HG02571 (cell line): ENCODE measurements at regions not wholly inside any gene's neighbourhood (a gene's known extent, or its start where the extent isn't known, plus 50 kb on each side); places are given as distances from the start of the nearest gene placed in this dataset.

ENCODE experiments used
- ATAC-seq: cut with Tn5 transposase; IDR thresholded peaks from one replicate; pipeline ENCODE4 v1.9.1; 2021; ENCODE audit warnings: mild to moderate bottlenecking, moderate library complexity; ENCODE audit not compliant: unreplicated experiment

GRCh38 chr4:134024251-134024650, 177.3 kb downstream of the PABPC4L start:
- ATAC-seq: no peak

- no peak for ATAC-seq
Measured at GRCh38 chr4:134019657-134020056, 181.9 kb downstream of the PABPC4L start.

GRCh38 chr4:134018846-134019245, 182.7 kb downstream of the PABPC4L start:
- no peak for ATAC-seq

GRCh38 chr4:134001057-134001456, 200.5 kb downstream of the PABPC4L start:
- no peak for ATAC-seq

DNA sequence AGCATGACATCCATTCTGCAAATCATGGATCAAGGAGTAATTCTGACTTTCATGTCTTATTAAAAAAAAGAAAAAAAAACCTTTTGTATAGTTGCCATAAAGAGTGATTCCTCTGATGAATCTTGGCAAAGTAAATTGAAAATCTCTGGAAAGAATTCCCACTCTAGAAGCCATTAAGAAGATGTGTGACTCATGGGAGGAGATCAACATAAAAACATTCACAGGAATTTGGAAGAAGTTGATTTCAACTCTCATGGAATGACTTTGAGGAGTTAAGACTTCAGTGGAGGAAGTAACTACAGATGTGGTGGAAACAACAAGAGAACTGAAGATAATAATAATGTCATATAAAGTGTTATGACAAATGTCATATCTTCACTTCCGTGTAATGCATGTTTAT, 204.2 kb downstream of the PABPC4L start:
- no peak for ATAC-seq

- ATAC-seq: no peak
Measured at GRCh38 chr4:133996431-133997121, 205.0 kb downstream of the PABPC4L start.

DNA sequence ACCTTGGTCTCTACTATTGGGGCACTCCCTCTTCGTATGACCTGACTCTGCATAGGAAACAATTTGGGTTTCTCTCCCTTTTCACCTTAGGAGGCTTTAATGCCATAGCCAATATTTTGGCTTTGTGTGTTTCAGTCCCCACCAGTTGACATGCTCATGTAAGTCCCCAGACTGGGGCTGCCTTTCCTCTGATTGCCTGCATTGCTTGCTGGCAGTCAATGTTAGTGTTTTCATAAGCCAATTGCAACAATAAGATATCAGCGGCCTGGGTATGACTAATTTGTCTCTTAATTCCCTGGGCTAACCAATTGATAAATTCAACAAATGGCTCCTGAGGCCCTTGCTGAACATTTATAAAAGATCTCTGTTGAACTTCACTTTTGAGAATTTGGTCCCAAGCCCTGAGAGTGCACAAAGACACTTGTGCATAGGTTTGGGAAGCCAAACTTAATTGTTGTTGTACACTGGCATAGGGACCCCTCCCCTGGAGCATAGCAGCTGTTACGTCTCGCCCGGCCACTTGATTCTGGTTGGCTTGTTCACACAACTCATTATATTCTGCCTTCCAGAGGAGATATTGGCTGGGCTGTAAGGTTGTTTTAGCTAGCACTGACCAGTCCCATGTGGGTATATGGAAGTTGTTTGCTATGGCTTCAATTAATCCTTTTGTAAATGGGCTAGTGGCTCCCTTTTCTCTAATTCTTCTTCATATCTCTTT, 206.2 kb downstream of the PABPC4L start:
- ATAC-seq: no peak

DNA sequence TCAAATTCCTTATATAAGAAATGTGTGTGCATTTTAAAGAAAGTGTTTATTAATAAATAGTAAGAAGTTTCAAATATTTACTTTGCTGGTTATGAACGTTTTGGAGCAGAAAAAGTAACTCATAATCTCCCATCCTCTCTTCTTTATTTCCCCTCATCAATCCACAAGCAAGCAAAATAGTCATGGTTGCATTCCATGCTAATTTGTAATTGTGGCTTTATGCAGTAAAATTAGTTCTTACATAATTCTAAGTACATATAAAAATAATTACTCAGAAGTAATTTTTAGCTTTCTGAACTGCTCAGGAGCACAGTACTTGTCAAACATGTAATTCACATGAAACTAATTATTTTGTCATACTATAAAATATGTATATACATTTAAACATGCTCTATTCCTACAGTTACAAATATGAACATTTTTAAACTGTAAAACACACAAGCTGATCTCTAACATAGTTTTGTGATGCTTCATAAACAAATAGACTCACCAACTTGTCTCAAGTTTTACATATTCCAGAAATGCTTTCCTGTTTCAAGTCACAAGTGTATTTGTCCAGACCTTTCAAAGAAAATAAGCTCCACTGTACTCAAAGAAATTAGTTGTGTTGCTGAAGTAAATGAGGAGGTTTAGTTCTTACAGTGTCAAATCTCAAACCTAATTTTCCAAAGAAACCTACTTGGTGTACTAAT, 218.9 kb downstream of the PABPC4L start:
- ATAC-seq: no peak

GRCh38 chr4:133981327-133981726, 220.3 kb downstream of the PABPC4L start:
- ATAC-seq: no peak

DNA sequence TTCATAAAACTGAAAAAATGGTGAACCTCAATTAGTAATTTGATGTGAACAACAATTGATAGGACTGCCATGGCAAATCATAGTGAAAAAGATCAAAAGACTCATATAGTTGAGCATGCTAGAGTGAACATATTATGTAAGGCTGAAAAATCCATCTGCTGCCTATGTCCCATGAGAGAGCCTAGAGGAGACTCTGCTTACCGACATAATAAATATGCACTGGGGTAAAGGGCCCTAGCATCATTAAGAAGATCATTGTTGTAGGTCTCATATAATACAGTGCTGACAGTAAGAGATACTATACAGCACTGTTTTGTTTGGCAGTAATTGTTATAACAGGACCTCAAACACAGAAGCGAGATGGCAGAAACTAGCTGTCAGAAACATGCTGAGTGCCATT, 229.0 kb downstream of the PABPC4L start:
- no peak for ATAC-seq

- no peak for ATAC-seq
Measured at GRCh38 chr4:133969202-133969848, 232.3 kb downstream of the PABPC4L start.

GRCh38 chr4:133968174-133968573, 233.4 kb downstream of the PABPC4L start:
- no peak for ATAC-seq

- no peak for ATAC-seq
Measured at GRCh38 chr4:133960975-133961374, 240.6 kb downstream of the PABPC4L start.

- no peak for ATAC-seq
Measured at GRCh38 chr4:133943081-133943480, 258.5 kb downstream of the PABPC4L start.

DNA sequence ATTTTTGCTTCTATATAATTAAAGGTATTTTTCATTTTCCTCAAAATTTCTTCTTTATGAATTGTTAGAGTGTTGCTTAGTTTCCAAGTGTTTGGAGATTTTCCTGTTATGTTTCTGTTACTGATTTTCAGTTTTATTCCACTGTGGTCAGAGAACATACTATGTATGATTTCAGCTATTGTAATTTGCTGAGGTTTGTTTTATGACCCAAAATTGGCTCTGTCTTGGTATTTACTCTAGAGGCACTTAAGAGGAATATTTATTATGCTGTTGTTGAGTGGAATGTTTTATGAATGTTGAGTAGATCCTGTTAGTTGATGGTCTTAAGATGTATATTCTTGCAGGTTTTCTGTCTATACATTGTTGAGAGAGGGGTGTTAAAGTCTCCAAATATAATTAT, 263.5 kb downstream of the PABPC4L start:
- ATAC-seq: no peak

- ATAC-seq: no peak
Measured at GRCh38 chr4:133929531-133930239, 271.9 kb downstream of the PABPC4L start.

DNA sequence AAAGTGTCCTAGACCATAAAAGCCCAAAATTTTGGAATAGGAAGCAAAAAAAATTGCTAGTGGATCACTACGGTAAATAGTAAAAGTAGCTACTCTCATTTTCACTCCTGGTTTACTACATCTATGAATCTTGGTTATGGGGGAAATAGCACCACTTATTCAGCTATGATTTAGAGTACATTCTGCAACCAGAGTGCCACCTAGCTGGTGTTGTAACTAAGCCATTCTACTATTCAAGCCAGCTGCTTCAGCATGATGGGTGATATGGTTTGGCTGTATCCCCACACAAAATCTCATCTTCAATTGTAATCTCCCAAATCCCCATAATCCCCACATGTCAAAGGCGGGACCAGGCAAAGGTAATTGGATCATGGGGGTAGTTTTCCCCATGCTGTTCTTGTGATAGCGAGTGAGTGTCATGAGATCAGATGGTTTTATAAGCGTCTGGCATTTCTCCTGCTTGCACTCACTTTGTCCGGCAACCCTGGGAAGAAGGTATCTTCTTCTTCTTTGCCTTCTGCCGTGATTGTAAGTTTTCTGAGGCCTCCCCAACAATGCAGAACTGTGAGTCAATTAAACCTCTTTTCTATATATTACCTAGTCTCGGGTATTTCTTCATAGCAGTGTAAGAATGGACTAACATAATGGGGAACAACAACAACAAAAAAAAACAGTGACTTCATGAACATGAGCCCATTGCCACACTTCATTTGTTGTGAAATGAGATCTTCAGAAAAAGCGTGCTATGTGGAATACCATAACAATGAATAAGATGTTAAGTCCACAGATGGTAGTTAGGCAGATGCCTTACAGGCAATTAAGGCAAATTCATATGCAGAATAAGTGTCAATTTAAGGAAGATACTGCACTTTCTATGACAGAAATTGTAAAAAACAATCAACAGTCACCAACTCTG, 280.1 kb downstream of the PABPC4L start:
- no peak for ATAC-seq

- ATAC-seq: no peak
Measured at GRCh38 chr4:133920236-133920635, 281.4 kb downstream of the PABPC4L start.

- ATAC-seq: no peak
Measured at GRCh38 chr4:133910165-133910564, 291.4 kb downstream of the PABPC4L start.

DNA sequence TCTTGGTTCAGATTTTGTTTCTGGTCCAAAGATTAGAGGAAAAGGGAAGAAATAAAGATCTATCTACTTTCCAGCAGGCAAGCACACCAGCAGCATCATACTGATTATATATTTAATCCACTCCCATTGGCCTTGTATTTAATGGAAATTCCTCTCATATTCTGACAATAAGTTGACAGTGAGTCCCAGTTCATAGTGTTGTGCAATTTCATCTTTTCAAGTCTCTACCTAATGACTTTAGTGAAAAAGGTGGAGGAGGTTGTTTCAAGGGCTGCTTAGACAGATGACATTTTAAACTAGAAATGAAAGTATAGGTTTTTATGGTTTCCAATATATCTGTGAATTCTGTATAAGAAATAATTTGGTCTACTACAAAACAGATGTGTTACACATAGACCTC, 298.6 kb downstream of the PABPC4L start:
- ATAC-seq: no peak
